ENCODE measurements at regions not wholly inside any gene's neighbourhood (a gene's known extent, or its start where the extent isn't known, plus 50 kb on each side); places are given as distances from the start of the nearest gene placed in this dataset.

DNA sequence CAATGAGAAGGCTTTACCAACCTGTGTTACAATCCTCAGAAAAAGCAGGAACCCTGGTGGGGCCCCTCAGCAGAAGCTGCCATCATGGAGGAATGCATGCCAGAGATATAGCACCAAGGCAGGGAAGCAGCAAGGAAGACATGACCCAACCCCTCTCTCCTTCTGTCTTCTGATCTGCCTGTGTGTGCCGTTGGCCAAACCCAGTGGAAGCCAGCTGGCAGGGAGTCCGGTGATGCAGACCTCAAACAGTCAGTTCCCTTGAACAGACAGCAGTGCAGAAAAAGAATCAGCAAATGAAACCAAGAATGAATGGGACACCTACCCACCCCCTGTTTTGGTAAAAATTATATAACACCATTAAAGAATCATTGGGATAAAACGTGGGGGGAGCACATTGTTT, 234.2 kb downstream of the ZNF608 start:
- no peak for ATAC-seq
- no peak for TF ChIP-seq ZNF565 (CRISPR knock-in tag; conservative IDR thresholded peaks at IDR 0.05; ENCODE audit: low read depth)
- TF ChIP-seq, protein P1, sequence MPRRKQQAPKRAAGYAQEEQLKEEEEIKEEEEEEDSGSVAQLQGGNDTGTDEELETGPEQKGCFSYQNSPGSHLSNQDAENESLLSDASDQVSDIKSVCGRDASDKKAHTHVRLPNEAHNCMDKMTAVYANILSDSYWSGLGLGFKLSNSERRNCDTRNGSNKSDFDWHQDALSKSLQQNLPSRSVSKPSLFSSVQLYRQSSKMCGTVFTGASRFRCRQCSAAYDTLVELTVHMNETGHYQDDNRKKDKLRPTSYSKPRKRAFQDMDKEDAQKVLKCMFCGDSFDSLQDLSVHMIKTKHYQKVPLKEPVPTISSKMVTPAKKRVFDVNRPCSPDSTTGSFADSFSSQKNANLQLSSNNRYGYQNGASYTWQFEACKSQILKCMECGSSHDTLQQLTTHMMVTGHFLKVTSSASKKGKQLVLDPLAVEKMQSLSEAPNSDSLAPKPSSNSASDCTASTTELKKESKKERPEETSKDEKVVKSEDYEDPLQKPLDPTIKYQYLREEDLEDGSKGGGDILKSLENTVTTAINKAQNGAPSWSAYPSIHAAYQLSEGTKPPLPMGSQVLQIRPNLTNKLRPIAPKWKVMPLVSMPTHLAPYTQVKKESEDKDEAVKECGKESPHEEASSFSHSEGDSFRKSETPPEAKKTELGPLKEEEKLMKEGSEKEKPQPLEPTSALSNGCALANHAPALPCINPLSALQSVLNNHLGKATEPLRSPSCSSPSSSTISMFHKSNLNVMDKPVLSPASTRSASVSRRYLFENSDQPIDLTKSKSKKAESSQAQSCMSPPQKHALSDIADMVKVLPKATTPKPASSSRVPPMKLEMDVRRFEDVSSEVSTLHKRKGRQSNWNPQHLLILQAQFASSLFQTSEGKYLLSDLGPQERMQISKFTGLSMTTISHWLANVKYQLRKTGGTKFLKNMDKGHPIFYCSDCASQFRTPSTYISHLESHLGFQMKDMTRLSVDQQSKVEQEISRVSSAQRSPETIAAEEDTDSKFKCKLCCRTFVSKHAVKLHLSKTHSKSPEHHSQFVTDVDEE (CRISPR knock-in tag; IDR thresholded peaks at IDR 0.05), result no peak
- TF ChIP-seq, protein P2, sequence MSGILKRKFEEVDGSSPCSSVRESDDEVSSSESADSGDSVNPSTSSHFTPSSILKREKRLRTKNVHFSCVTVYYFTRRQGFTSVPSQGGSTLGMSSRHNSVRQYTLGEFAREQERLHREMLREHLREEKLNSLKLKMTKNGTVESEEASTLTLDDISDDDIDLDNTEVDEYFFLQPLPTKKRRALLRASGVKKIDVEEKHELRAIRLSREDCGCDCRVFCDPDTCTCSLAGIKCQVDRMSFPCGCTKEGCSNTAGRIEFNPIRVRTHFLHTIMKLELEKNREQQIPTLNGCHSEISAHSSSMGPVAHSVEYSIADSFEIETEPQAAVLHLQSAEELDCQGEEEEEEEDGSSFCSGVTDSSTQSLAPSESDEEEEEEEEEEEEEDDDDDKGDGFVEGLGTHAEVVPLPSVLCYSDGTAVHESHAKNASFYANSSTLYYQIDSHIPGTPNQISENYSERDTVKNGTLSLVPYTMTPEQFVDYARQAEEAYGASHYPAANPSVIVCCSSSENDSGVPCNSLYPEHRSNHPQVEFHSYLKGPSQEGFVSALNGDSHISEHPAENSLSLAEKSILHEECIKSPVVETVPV (CRISPR knock-in tag; IDR thresholded peaks at IDR 0.05), result no peak
- TF ChIP-seq PPARA (CRISPR knock-in tag; IDR thresholded peaks at IDR 0.05; ENCODE audit: borderline replicate concordance), result no peak
- no peak for TF ChIP-seq TCF4 (CRISPR knock-in tag; IDR thresholded peaks at IDR 0.05; ENCODE audit: borderline replicate concordance)
- TF ChIP-seq, protein P3, sequence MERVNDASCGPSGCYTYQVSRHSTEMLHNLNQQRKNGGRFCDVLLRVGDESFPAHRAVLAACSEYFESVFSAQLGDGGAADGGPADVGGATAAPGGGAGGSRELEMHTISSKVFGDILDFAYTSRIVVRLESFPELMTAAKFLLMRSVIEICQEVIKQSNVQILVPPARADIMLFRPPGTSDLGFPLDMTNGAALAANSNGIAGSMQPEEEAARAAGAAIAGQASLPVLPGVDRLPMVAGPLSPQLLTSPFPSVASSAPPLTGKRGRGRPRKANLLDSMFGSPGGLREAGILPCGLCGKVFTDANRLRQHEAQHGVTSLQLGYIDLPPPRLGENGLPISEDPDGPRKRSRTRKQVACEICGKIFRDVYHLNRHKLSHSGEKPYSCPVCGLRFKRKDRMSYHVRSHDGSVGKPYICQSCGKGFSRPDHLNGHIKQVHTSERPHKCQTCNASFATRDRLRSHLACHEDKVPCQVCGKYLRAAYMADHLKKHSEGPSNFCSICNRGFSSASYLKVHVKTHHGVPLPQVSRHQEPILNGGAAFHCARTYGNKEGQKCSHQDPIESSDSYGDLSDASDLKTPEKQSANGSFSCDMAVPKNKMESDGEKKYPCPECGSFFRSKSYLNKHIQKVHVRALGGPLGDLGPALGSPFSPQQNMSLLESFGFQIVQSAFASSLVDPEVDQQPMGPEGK (CRISPR knock-in tag; IDR thresholded peaks at IDR 0.05; ENCODE audit: borderline replicate concordance), result no peak
- TF ChIP-seq TOX (CRISPR knock-in tag; IDR thresholded peaks at IDR 0.05; ENCODE audit: borderline replicate concordance), result no peak
- TF ChIP-seq ZC3H10 (CRISPR knock-in tag; IDR thresholded peaks at IDR 0.05), result no peak

DNA sequence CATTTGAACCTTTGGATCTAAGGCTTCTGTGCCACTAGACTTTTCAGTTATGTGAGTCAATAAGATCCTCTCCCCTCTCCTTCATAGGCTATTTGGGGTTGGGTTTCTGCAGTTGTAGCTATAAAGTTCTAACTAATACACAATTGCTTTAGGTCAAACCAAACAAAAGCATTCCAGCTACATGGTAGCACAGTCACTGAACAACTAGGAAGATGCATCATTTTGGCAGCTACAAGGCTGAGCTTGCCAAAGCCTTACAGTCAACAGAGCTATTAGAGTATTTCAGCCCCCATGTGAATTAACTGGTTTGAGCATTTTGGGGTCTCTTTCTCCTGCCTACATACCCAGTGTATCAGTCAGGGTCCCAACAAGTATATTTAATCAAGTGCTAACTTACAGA, 234.6 kb downstream of the ZNF608 start:
- no peak for ATAC-seq
- TF ChIP-seq ZC3H10 (CRISPR knock-in tag; IDR thresholded peaks at IDR 0.05) (no peak), GLIS3 (CRISPR knock-in tag; IDR thresholded peaks at IDR 0.05) (no peak), ZNF565 (CRISPR knock-in tag; conservative IDR thresholded peaks at IDR 0.05; ENCODE audit: low read depth) (no peak), ISL1 (CRISPR knock-in tag; IDR thresholded peaks at IDR 0.05) (no peak), ESRRG (CRISPR knock-in tag; IDR thresholded peaks at IDR 0.05) (no peak), TCF4 (CRISPR knock-in tag; IDR thresholded peaks at IDR 0.05; ENCODE audit: borderline replicate concordance) (no peak), RARB (CRISPR knock-in tag; IDR thresholded peaks at IDR 0.05) (no peak), ZFP3 (CRISPR knock-in tag; IDR thresholded peaks at IDR 0.05) (no peak), SNAI2 (CRISPR knock-in tag; IDR thresholded peaks at IDR 0.05) (no peak), OSR1 (CRISPR knock-in tag; IDR thresholded peaks at IDR 0.05) (no peak), ZFP30 (CRISPR knock-in tag; IDR thresholded peaks at IDR 0.05) (no peak), PPARA (CRISPR knock-in tag; IDR thresholded peaks at IDR 0.05; ENCODE audit: borderline replicate concordance) (no peak), ARNTL (CRISPR knock-in tag; IDR thresholded peaks at IDR 0.05; ENCODE audit: borderline replicate concordance, low read depth) (no peak), CSDC2 (CRISPR knock-in tag; IDR thresholded peaks at IDR 0.05) (no peak), ZNF70 (CRISPR knock-in tag; IDR thresholded peaks at IDR 0.05) (no peak)
- TF ChIP-seq, protein P4, sequence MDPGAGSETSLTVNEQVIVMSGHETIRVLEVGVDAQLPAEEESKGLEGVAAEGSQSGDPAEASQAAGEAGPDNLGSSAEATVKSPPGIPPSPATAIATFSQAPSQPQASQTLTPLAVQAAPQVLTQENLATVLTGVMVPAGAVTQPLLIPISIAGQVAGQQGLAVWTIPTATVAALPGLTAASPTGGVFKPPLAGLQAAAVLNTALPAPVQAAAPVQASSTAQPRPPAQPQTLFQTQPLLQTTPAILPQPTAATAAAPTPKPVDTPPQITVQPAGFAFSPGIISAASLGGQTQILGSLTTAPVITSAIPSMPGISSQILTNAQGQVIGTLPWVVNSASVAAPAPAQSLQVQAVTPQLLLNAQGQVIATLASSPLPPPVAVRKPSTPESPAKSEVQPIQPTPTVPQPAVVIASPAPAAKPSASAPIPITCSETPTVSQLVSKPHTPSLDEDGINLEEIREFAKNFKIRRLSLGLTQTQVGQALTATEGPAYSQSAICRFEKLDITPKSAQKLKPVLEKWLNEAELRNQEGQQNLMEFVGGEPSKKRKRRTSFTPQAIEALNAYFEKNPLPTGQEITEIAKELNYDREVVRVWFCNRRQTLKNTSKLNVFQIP (CRISPR knock-in tag; IDR thresholded peaks at IDR 0.05; ENCODE audit: borderline replicate concordance, low read depth), result no peak
- TF ChIP-seq, protein P2 (CRISPR knock-in tag; IDR thresholded peaks at IDR 0.05), result no peak
- TF ChIP-seq, protein P5, sequence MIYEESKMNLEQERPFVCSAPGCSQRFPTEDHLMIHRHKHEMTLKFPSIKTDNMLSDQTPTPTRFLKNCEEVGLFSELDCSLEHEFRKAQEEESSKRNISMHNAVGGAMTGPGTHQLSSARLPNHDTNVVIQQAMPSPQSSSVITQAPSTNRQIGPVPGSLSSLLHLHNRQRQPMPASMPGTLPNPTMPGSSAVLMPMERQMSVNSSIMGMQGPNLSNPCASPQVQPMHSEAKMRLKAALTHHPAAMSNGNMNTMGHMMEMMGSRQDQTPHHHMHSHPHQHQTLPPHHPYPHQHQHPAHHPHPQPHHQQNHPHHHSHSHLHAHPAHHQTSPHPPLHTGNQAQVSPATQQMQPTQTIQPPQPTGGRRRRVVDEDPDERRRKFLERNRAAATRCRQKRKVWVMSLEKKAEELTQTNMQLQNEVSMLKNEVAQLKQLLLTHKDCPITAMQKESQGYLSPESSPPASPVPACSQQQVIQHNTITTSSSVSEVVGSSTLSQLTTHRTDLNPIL (CRISPR knock-in tag; IDR thresholded peaks at IDR 0.05; ENCODE audit: low read depth), result no peak
- TF ChIP-seq, protein P1 (CRISPR knock-in tag; IDR thresholded peaks at IDR 0.05), result no peak
- TF ChIP-seq, protein P3 (CRISPR knock-in tag; IDR thresholded peaks at IDR 0.05; ENCODE audit: borderline replicate concordance), result no peak
